ENCODE measurements at regions not wholly inside any gene's neighbourhood (a gene's known extent, or its start where the extent isn't known, plus 50 kb on each side); places are given as distances from the start of the nearest gene placed in this dataset.

GRCh38 chr2:145666552-145666951 lies 1146.6 kb upstream of the ZEB2 start:
- H2AFZ ChIP-seq (ENCODE audit: low read length), result no peak overlapping the region
- DNase-seq (ENCODE audit: low read depth in 2 of 2), result no peak

GRCh38 chr2:145657265-145657664 lies 1137.3 kb upstream of the ZEB2 start:
- H3K27ac ChIP-seq (ENCODE audit: insufficient read depth, low read length), result no peak overlapping the region
- H2AFZ ChIP-seq (ENCODE audit: low read length), result no peak overlapping the region
- TF ChIP-seq EZH2 (IDR thresholded peaks at IDR 0.05; ENCODE audit: low read length, missing control alignments) (no peak), CTCF (conservative IDR thresholded peaks at IDR 0.05 in 1 of 2, IDR thresholded peaks at IDR 0.05 in 1 of 2; ENCODE audit: low read depth in 1 of 2, low read length in 2 of 2) (no peak)
- no peaks in the 10 kb centered on the region for H3K9me3 ChIP-seq (ENCODE audit: control insufficient read depth, insufficient read depth, low read depth, low read length)
- DNase-seq (ENCODE audit: low read depth in 2 of 2), result no peak
- no peaks in the 10 kb centered on the region for H3K79me2 ChIP-seq (ENCODE audit: control insufficient read depth, insufficient read depth, low read length)
- no peaks in the 10 kb centered on the region for H3K27me3 ChIP-seq (ENCODE audit: control insufficient read depth, insufficient read depth, low read length)
- H3K36me3 ChIP-seq (ENCODE audit: control insufficient read depth, insufficient read depth, low read length), result no peaks in the 10 kb centered on the region
- no peak overlapping the region for H3K4me2 ChIP-seq (ENCODE audit: extremely low read depth, insufficient read depth, low read length)
- no peak overlapping the region for H3K4me3 ChIP-seq (replicated peaks in 1 of 4; ENCODE audit: control extremely low read depth in 1 of 4, insufficient read depth in 1 of 4, low read depth in 3 of 4, low read length in 4 of 4)
- H4K20me1 ChIP-seq (ENCODE audit: control insufficient read depth, extremely low read depth, insufficient read depth, low read length), result no peaks in the 10 kb centered on the region
- no peak overlapping the region for H3K9ac ChIP-seq (ENCODE audit: insufficient read depth, low read length)
- H3K4me1 ChIP-seq (ENCODE audit: control insufficient read depth, extremely low read depth, insufficient read depth, low read length), result peaks cover 3% of the 10 kb centered on the region

More at GRCh38 chr2:145666552-145666951, 1146.6 kb upstream of the ZEB2 start:
- H3K36me3 ChIP-seq (ENCODE audit: control insufficient read depth, insufficient read depth, low read length), result no peaks in the 10 kb centered on the region
- H3K27ac ChIP-seq (ENCODE audit: insufficient read depth, low read length), result no peak overlapping the region
- H4K20me1 ChIP-seq (ENCODE audit: control insufficient read depth, extremely low read depth, insufficient read depth, low read length), result no peaks in the 10 kb centered on the region
- TF ChIP-seq EZH2 (IDR thresholded peaks at IDR 0.05; ENCODE audit: low read length, missing control alignments) (no peak), CTCF (conservative IDR thresholded peaks at IDR 0.05 in 1 of 2, IDR thresholded peaks at IDR 0.05 in 1 of 2; ENCODE audit: low read depth in 1 of 2, low read length in 2 of 2) (no peak)
- no peaks in the 10 kb centered on the region for H3K79me2 ChIP-seq (ENCODE audit: control insufficient read depth, insufficient read depth, low read length)
- H3K4me1 ChIP-seq (ENCODE audit: control insufficient read depth, extremely low read depth, insufficient read depth, low read length), result no peaks in the 10 kb centered on the region
- H3K4me3 ChIP-seq (replicated peaks in 1 of 4; ENCODE audit: control extremely low read depth in 1 of 4, insufficient read depth in 1 of 4, low read depth in 3 of 4, low read length in 4 of 4), result no peak overlapping the region
- H3K4me2 ChIP-seq (ENCODE audit: extremely low read depth, insufficient read depth, low read length), result no peak overlapping the region
- H3K9me3 ChIP-seq (ENCODE audit: control insufficient read depth, insufficient read depth, low read depth, low read length), result no peaks in the 10 kb centered on the region
- no peak overlapping the region for H3K9ac ChIP-seq (ENCODE audit: insufficient read depth, low read length)
- no peaks in the 10 kb centered on the region for H3K27me3 ChIP-seq (ENCODE audit: control insufficient read depth, insufficient read depth, low read length)

GRCh38 chr2:145655165-145655765 lies 1135.3 kb upstream of the ZEB2 start:
- no peaks in the 10 kb centered on the region for H4K20me1 ChIP-seq (ENCODE audit: control insufficient read depth, extremely low read depth, insufficient read depth, low read length)
- TF ChIP-seq CTCF (conservative IDR thresholded peaks at IDR 0.05 in 1 of 2, IDR thresholded peaks at IDR 0.05 in 1 of 2; ENCODE audit: low read depth in 1 of 2, low read length in 2 of 2), result no peak
- no peak for TF ChIP-seq EZH2 (IDR thresholded peaks at IDR 0.05; ENCODE audit: low read length, missing control alignments)
- H3K4me1 ChIP-seq (ENCODE audit: control insufficient read depth, extremely low read depth, insufficient read depth, low read length), result peaks cover 3% of the 10 kb centered on the region
- H3K79me2 ChIP-seq (ENCODE audit: control insufficient read depth, insufficient read depth, low read length), result no peaks in the 10 kb centered on the region
- H3K4me3 ChIP-seq (replicated peaks in 1 of 4; ENCODE audit: control extremely low read depth in 1 of 4, insufficient read depth in 1 of 4, low read depth in 3 of 4, low read length in 4 of 4), result no peak overlapping the region
- H3K27ac ChIP-seq (ENCODE audit: insufficient read depth, low read length), result no peak overlapping the region
- H3K9me3 ChIP-seq (ENCODE audit: control insufficient read depth, insufficient read depth, low read depth, low read length), result no peaks in the 10 kb centered on the region
- no peaks in the 10 kb centered on the region for H3K36me3 ChIP-seq (ENCODE audit: control insufficient read depth, insufficient read depth, low read length)
- H3K9ac ChIP-seq (ENCODE audit: insufficient read depth, low read length), result no peak overlapping the region
- H3K27me3 ChIP-seq (ENCODE audit: control insufficient read depth, insufficient read depth, low read length), result no peaks in the 10 kb centered on the region
- no peak overlapping the region for H2AFZ ChIP-seq (ENCODE audit: low read length)
- H3K4me2 ChIP-seq (ENCODE audit: extremely low read depth, insufficient read depth, low read length), result no peak overlapping the region
- DNase-seq (ENCODE audit: low read depth in 2 of 2), result no peak

Measured in fibroblast of lung (primary cell).